Hepatocyte (in vitro differentiated cells): ENCODE measurements at regions not wholly inside any gene's neighbourhood (a gene's known extent, or its start where the extent isn't known, plus 50 kb on each side); places are given as distances from the start of the nearest gene placed in this dataset.

Experiments used
- DNase-seq: peaks from one replicate; pipeline ENCODE4 v3.0.0-alpha.2; 2016; ENCODE audit warnings: low spot score
- H2AFZ ChIP-seq: fragments of 200-600 bp; sonication (generic); 2 replicates; pipeline ENCODE4 v1.6.0; 2016; ENCODE audit warnings: antibody characterized with exemption, mild to moderate bottlenecking
- H3K27ac ChIP-seq: fragments of 200-600 bp; sonication (generic); 2 replicates; pipeline ENCODE4 v1.5.1; 2016; ENCODE audit warnings: mild to moderate bottlenecking
- H3K27me3 ChIP-seq: fragments of 200-600 bp; sonication (generic); 2 replicates; pipeline ENCODE4 v1.6.1; 2016
- H3K36me3 ChIP-seq: fragments of 200-600 bp; sonication (generic); replicated peaks from 2 replicates; pipeline ENCODE4 v1.5.1; 2016; ENCODE audit warnings: low read depth; ENCODE audit not compliant: insufficient read depth
- H3K4me1 ChIP-seq: fragments of 200-600 bp; sonication (generic); 2 replicates; pipeline ENCODE4 v1.5.1; 2016; ENCODE audit warnings: mild to moderate bottlenecking, moderate library complexity; ENCODE audit not compliant: insufficient read depth
- H3K4me2 ChIP-seq: fragments of 200-600 bp; sonication (generic); 2 replicates; pipeline ENCODE4 v1.6.0; 2016
- H3K4me3 ChIP-seq: fragments of 200-600 bp; sonication (generic); 2 replicates; pipeline ENCODE4 v1.5.1; 2016; ENCODE audit warnings: mild to moderate bottlenecking
- H3K79me2 ChIP-seq: fragments of 200-600 bp; sonication (generic); 2 replicates; pipeline ENCODE4 v1.6.0; 2017; ENCODE audit warnings: mild to moderate bottlenecking
- H3K9me2 ChIP-seq: fragments of 200-600 bp; sonication (generic); replicated peaks from 2 replicates; pipeline ENCODE4 v1.6.0; 2017; ENCODE audit warnings: mild to moderate bottlenecking; ENCODE audit not compliant: insufficient read depth
- H3K9me3 ChIP-seq: fragments of 200-600 bp; sonication (generic); 2 replicates; pipeline ENCODE4 v1.5.1; 2016; ENCODE audit warnings: low read depth, mild to moderate bottlenecking
- H4K20me1 ChIP-seq: fragments of 200-600 bp; sonication (generic); 2 replicates; pipeline ENCODE4 v1.6.0; 2016; ENCODE audit warnings: mild to moderate bottlenecking; ENCODE audit not compliant: insufficient read depth, poor library complexity, severe bottlenecking
- EZH2 ChIP-seq: fragments of 200-600 bp; sonication (generic); IDR thresholded peaks from 2 replicates; pipeline ENCODE4 v1.6.1; 2016; ENCODE audit warnings: antibody characterized with exemption, mild to moderate bottlenecking, borderline replicate concordance
- EZH2phosphoT487 ChIP-seq: fragments of 200-600 bp; sonication (generic); IDR thresholded peaks from one replicate; pipeline ENCODE4 v1.6.1; 2018; ENCODE audit warnings: antibody characterized with exemption, mild to moderate bottlenecking, low read depth, moderate library complexity; ENCODE audit not compliant: unreplicated experiment, severe bottlenecking
- WGBS: methylation state at CpG from one replicate; pipeline ENCODE4 v1.1.6; 2016; ENCODE audit warnings: low lambda C conversion rate; ENCODE audit errors: missing lambda C conversion rate; 5-methylcytosine and 5-hydroxymethylcytosine counted together
- TF ChIP-seq, protein P1 (sequence below): fragments of 200-600 bp; sonication (generic); IDR thresholded peaks from 2 replicates; pipeline ENCODE4 v1.5.1; 2016; ENCODE audit warnings: antibody characterized with exemption, mild to moderate bottlenecking; ENCODE audit not compliant: poor library complexity

DNA sequence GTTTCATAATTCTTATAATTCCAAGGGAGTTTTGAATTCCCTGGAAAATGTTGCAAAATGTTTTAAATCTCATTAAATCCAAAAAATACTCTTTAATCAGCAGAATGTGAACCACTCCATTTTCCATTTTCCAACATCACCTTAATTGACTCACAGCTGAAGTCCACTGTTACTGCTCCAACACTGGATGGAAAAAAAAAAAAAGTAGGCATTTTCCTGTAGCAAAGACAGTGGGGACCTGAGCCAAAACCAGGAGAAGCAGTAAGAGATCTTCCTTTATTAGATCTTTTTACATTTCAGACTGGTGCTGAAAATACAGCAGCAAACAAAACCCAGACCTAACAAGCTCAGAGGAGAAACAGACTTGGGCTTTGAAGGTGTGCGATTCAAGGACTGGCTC, 62.4 kb upstream of the SPATS2L start:
- no peak for TF ChIP-seq EZH2phosphoT487
- TF ChIP-seq, protein P1, sequence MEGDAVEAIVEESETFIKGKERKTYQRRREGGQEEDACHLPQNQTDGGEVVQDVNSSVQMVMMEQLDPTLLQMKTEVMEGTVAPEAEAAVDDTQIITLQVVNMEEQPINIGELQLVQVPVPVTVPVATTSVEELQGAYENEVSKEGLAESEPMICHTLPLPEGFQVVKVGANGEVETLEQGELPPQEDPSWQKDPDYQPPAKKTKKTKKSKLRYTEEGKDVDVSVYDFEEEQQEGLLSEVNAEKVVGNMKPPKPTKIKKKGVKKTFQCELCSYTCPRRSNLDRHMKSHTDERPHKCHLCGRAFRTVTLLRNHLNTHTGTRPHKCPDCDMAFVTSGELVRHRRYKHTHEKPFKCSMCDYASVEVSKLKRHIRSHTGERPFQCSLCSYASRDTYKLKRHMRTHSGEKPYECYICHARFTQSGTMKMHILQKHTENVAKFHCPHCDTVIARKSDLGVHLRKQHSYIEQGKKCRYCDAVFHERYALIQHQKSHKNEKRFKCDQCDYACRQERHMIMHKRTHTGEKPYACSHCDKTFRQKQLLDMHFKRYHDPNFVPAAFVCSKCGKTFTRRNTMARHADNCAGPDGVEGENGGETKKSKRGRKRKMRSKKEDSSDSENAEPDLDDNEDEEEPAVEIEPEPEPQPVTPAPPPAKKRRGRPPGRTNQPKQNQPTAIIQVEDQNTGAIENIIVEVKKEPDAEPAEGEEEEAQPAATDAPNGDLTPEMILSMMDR = no peak
- no peak for TF ChIP-seq EZH2
- Histone ChIP-seq H3K36me3 (no peaks in the 10 kb centered on the region), H3K4me1 (no peaks in the 10 kb centered on the region), H4K20me1 (no peaks in the 10 kb centered on the region), H3K9me2 (no peaks in the 10 kb centered on the region), H3K27ac (no peak overlapping the region), H3K4me3 (no peak overlapping the region), H3K27me3 (no peaks in the 10 kb centered on the region), H3K9me3 (no peaks in the 10 kb centered on the region), H2AFZ (no peak overlapping the region), H3K4me2 (no peak overlapping the region), H3K79me2 (no peaks in the 10 kb centered on the region)
- WGBS = 93% methylated on average over 1 of the region's 1 CpG
- DNase-seq = no peak

GRCh38 chr2:200247494-200247893, 59.0 kb upstream of the SPATS2L start:
- no peaks in the 10 kb centered on the region for H4K20me1 ChIP-seq
- H3K36me3 ChIP-seq = no peaks in the 10 kb centered on the region
- WGBS = 65% methylated on average over 2 of the region's 2 CpGs
- no peak for DNase-seq
- H2AFZ ChIP-seq = no peak overlapping the region
- H3K4me2 ChIP-seq = no peak overlapping the region
- no peak overlapping the region for H3K27ac ChIP-seq
- no peaks in the 10 kb centered on the region for H3K79me2 ChIP-seq
- H3K4me3 ChIP-seq = no peak overlapping the region
- H3K9me3 ChIP-seq = no peaks in the 10 kb centered on the region
- no peaks in the 10 kb centered on the region for H3K9me2 ChIP-seq
- H3K4me1 ChIP-seq = no peaks in the 10 kb centered on the region
- H3K27me3 ChIP-seq = no peaks in the 10 kb centered on the region
- TF ChIP-seq, protein P1 = no peak
- no peak for TF ChIP-seq EZH2
- no peak for TF ChIP-seq EZH2phosphoT487

DNA sequence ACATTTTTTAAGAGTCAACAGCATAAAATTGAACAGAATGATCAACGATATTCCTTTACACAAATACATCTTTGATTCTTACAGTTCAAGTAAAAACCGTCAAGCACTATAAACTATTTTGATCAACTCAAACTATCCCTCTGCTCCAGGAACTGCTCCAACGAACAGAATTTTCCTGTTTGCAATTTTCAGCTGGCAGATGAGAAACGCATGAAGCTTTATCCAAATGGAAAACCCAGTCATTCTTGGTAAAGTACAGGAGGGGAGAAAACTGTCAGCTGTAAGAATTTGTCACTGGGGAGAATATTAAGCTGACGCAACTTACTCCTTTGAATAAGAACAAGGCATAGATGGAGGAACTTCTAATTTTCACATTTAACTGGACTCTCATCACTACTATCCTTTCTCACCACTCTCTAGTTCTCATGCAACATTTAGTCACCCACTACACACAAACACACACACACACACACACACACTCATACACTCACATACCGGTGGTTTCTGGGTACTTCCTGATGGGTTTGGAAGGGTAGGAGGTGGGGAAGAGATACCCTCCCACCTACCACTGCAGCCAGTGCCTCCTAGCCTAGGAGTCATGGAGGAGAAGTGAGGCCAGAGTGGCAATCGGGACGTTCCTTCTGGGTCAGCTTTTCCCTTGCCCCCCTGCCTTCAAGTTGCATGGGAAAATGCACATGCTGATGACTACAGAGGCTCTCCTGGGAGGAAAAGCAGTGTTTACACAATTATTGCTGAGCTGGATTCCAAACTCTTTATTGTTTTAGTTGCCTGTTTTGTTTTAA, 54.0 kb upstream of the SPATS2L start:
- TF ChIP-seq, protein P1 = no peak
- no peaks in the 10 kb centered on the region for H3K9me3 ChIP-seq
- DNase-seq = no peak
- no peaks in the 10 kb centered on the region for H3K79me2 ChIP-seq
- 66% methylated on average over 8 of the region's 8 CpGs for WGBS
- peaks cover 10% of the 10 kb centered on the region for H3K4me1 ChIP-seq
- H3K9me2 ChIP-seq = no peaks in the 10 kb centered on the region
- no peaks in the 10 kb centered on the region for H3K27me3 ChIP-seq
- H3K4me3 ChIP-seq = no peak overlapping the region
- no peak overlapping the region for H2AFZ ChIP-seq
- no peak overlapping the region for H3K27ac ChIP-seq
- no peaks in the 10 kb centered on the region for H3K36me3 ChIP-seq
- H3K4me2 ChIP-seq = no peak overlapping the region
- no peaks in the 10 kb centered on the region for H4K20me1 ChIP-seq

DNA sequence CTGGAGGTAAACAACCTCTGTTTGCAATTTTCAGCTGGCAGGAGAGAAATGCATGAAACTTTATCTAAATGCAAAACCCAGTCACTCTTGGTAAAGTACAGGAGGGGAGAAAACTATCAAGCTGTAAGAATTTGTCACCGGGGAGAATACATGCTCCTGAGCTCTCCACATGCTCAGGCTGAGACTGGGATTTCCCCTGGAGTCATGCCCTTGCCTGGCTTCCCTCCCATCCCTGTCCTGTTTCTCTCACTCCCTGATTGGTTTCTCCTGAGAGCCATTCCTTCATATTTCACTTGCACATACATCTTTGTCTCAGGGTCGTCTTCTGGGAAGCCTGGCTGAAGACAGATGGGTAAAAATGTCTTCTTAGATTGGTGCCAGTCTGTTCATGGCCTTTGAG, 52.9 kb upstream of the SPATS2L start:
- 74% methylated on average over 2 of the region's 2 CpGs for WGBS
- H3K36me3 ChIP-seq = no peaks in the 10 kb centered on the region
- no peak overlapping the region for H3K4me2 ChIP-seq
- H3K79me2 ChIP-seq = no peaks in the 10 kb centered on the region
- no peak overlapping the region for H2AFZ ChIP-seq
- H3K27ac ChIP-seq = no peak overlapping the region
- no peak for DNase-seq
- peaks cover 11% of the 10 kb centered on the region for H3K4me1 ChIP-seq
- no peaks in the 10 kb centered on the region for H3K27me3 ChIP-seq
- H3K4me3 ChIP-seq = no peak overlapping the region
- H4K20me1 ChIP-seq = no peaks in the 10 kb centered on the region
- no peaks in the 10 kb centered on the region for H3K9me2 ChIP-seq
- TF ChIP-seq, protein P1 = no peak
- TF ChIP-seq EZH2phosphoT487 (no peak), EZH2 (no peak)
- no peaks in the 10 kb centered on the region for H3K9me3 ChIP-seq
